ENCODE measurements at regions not wholly inside any gene's neighbourhood (a gene's known extent, or its start where the extent isn't known, plus 50 kb on each side); places are given as distances from the start of the nearest gene placed in this dataset.

GRCh38 chr22:46026899-46027210, 49.9 kb upstream of the WNT7B start:
- Mint-ChIP-seq H3K9me3 (ENCODE audit: insufficient read depth) (no peaks in the 10 kb centered on the region), H3K4me3 (no peak overlapping the region), H3K36me3 (ENCODE audit: low read depth) (no peaks in the 10 kb centered on the region), H3K27me3 (ENCODE audit: low read depth) (peaks cover 36% of the 10 kb centered on the region), H3K4me1 (ENCODE audit: low read depth) (peaks cover 16% of the 10 kb centered on the region), H3K27ac (no peak overlapping the region)
- DNase-seq (no peak), ATAC-seq (no peak)
- ChIA-PET CTCF (interaction anchor here (1.2 to 2.2 kb wide), 2 partner anchors 21 to 88 kb away, joined by 4 to 14 read pairs; no protein-coding TSS in a partner anchor), POLR2A (no interaction called here)

DNA sequence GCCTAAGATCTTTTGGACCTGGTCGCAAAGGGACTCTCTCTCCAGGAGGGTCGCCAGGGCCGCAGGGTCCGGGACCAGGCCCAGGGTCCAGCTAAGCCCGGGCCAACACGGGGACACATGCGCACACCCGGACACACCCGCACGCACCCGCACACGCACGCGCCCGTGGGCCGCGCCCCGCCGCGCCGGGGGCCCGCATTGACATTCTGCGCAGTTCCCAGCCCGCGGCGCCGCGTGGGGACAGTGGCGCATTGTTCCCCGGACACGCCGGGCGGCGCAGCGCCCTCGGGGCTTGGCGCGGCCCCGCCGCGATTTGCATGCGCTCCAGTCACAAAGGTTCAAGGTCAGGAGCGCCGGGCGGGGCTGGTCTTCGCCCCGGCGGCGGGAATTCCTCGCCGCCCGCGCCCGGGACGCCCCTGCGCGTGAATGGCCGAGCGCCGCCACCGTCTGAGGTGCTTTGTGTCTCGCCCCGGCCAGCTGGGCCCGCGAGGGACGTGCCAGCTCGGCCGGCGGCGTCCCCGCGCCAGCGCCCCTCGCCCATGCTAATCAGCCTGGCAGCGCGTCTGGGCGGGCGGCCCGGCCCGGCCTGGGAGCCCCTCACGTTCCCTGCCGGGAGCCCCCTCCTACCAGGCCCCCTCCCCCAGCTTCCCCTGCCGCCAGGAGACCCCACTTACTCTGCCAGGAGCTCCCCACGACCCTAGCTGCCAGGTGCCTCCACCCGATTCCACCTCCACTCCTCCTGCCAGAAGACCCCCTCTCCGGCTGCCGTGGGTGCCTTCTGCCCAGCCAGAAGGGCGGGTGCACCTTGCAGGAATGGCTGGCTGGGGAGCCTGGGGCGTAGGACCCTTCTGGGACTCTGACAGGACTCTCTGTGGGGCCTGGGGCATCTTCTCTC, 50.5 kb upstream of the WNT7B start:
- Mint-ChIP-seq H3K27me3 (ENCODE audit: low read depth) (peaks cover 36% of the 10 kb centered on the region), H3K4me3 (no peak overlapping the region), H3K27ac (no peak overlapping the region), H3K9me3 (ENCODE audit: insufficient read depth) (no peaks in the 10 kb centered on the region), H3K4me1 (ENCODE audit: low read depth) (peaks cover 16% of the 10 kb centered on the region), H3K36me3 (ENCODE audit: low read depth) (no peaks in the 10 kb centered on the region)
- POLR2A ChIA-PET = no interaction called here
- DNase-seq (no peak), ATAC-seq (no peak)
- CTCF ChIA-PET = interaction anchor here (1.0 to 2.2 kb wide), 4 partner anchors 12 to 88 kb away, joined by 3 to 14 read pairs (median 4); no protein-coding TSS in a partner anchor

GRCh38 chr22:46028106-46028991, 51.4 kb upstream of the WNT7B start:
- Mint-ChIP-seq H3K27me3 (ENCODE audit: low read depth) (peaks cover 34% of the 10 kb centered on the region), H3K27ac (no peak overlapping the region), H3K36me3 (ENCODE audit: low read depth) (no peaks in the 10 kb centered on the region), H3K4me3 (no peak overlapping the region), H3K9me3 (ENCODE audit: insufficient read depth) (no peaks in the 10 kb centered on the region), H3K4me1 (ENCODE audit: low read depth) (peaks cover 16% of the 10 kb centered on the region)
- CTCF ChIA-PET = interaction anchor here (1.0 to 1.2 kb wide), 4 partner anchors 10 to 22 kb away, joined by 3 to 4 read pairs (median 4); no protein-coding TSS in a partner anchor
- POLR2A ChIA-PET = no interaction called here
- ATAC-seq = no peak
- DNase-seq = no peak

GRCh38 chr22:46029036-46029435, 52.1 kb upstream of the WNT7B start:
- Mint-ChIP-seq H3K4me1 (ENCODE audit: low read depth) (peaks cover 16% of the 10 kb centered on the region), H3K4me3 (no peak overlapping the region), H3K9me3 (ENCODE audit: insufficient read depth) (no peaks in the 10 kb centered on the region), H3K27ac (no peak overlapping the region), H3K27me3 (ENCODE audit: low read depth) (peaks cover 34% of the 10 kb centered on the region), H3K36me3 (ENCODE audit: low read depth) (no peaks in the 10 kb centered on the region)
- ChIA-PET POLR2A (no interaction called here), CTCF (interaction anchor here (1.0 to 2.7 kb wide), 3 partner anchors 10 to 23 kb away, joined by 3 to 17 read pairs (median 4); no protein-coding TSS in a partner anchor)
- DNase-seq (no peak), ATAC-seq (no peak)

DNA sequence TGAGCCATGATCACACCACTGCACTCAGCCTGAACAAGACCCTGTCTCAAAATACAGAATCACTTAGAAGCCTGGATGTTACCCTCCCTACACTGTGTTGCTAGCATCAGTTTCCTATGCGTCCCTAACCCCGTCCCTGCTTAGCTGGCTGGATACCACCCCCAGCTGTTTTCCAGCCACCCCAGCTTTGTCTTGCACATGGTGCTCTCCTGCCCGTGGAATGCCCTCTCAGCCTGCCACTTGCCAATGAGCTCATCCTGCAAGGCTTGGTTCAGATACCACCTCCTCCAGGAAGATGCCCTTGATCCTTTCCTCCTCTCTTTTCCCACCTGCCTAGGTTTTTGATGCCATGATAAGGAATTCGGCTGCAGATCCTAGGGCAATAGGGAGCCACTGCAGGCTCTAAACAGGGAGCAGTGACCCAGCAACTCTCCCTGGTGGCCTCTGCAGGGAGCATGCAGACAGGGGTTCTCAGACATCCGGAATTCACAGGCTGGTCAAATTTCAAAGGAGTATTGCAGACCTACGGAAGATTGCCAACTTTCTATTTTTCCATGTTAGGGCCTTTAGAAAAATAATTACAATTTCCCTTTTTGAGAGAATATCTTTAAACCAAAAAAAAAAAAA, 52.7 kb upstream of the WNT7B start:
- POLR2A ChIA-PET = no interaction called here
- H3K27me3 Mint-ChIP-seq (ENCODE audit: low read depth) = peaks cover 30% of the 10 kb centered on the region
- no peak overlapping the region for H3K4me3 Mint-ChIP-seq
- H3K36me3 Mint-ChIP-seq (ENCODE audit: low read depth) = no peaks in the 10 kb centered on the region
- peaks cover 16% of the 10 kb centered on the region for H3K4me1 Mint-ChIP-seq (ENCODE audit: low read depth)
- DNase-seq (no peak), ATAC-seq (no peak)
- no peaks in the 10 kb centered on the region for H3K9me3 Mint-ChIP-seq (ENCODE audit: insufficient read depth)
- CTCF ChIA-PET = interaction anchor here (1.1 to 2.7 kb wide), 2 partner anchors 13 to 24 kb away, joined by 3 to 17 read pairs; no protein-coding TSS in a partner anchor
- no peak overlapping the region for H3K27ac Mint-ChIP-seq

- Mint-ChIP-seq H3K4me3 (no peak overlapping the region), H3K36me3 (ENCODE audit: low read depth) (no peaks in the 10 kb centered on the region), H3K27ac (no peak overlapping the region), H3K9me3 (ENCODE audit: insufficient read depth) (no peaks in the 10 kb centered on the region), H3K4me1 (ENCODE audit: low read depth) (peaks cover 22% of the 10 kb centered on the region), H3K27me3 (ENCODE audit: low read depth) (peaks cover 26% of the 10 kb centered on the region)
- ChIA-PET POLR2A (no interaction called here), CTCF (interaction anchor here (2.7 kb wide), 1 partner anchor 24 kb away, joined by 17 read pairs; no protein-coding TSS in a partner anchor)
- DNase-seq (no peak), ATAC-seq (no peak)
Observed at GRCh38 chr22:46030231-46030880, 53.4 kb upstream of the WNT7B start.

DNA sequence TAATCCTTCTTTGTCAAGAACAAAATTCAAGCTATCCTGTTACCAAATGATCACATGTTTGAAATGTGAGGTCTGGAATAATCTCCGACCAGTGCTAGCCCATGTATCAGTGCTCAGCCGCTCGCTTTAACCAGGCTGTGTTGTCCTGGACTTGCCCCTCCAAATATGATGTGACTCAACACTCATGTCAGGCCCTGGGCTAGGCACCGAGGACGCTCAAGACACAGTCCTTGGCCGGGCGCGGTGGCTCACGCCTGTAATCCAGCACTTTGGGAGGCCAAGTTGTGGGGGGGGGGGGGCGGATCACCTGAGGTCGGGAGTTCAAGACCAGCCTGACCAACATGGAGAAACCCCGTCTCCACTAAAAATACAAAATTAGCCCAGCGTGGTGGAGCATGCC, 54.1 kb upstream of the WNT7B start:
- Mint-ChIP-seq H3K27ac (no peak overlapping the region), H3K4me3 (no peak overlapping the region), H3K4me1 (ENCODE audit: low read depth) (peaks cover 23% of the 10 kb centered on the region), H3K27me3 (ENCODE audit: low read depth) (peaks cover 19% of the 10 kb centered on the region), H3K9me3 (ENCODE audit: insufficient read depth) (no peaks in the 10 kb centered on the region), H3K36me3 (ENCODE audit: low read depth) (no peaks in the 10 kb centered on the region)
- CTCF ChIA-PET = interaction anchor here (2.7 kb wide), 1 partner anchor 25 kb away, joined by 17 read pairs; no protein-coding TSS in a partner anchor
- ATAC-seq = no peak
- DNase-seq = no peak
- POLR2A ChIA-PET = no interaction called here

DNA sequence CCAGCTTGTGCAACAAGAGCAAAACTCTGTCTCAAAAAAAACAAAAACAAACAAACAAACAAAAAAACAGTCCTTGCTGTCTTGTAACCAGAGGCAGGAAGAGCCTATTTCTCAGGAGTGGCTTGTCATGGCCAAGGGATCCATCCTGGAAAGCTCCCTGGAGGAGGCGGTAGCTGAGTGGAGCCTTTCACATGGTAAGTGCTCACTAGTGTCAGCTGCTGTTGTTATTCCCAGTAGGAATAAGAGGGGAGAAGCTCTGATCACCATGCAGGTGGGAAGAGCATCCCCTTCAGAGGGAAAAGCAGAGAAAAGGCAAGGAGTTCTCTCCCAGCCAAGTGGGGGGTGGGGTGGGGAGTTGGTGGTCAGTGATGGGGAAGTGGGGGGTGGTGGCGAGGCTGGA, 54.6 kb upstream of the WNT7B start:
- Mint-ChIP-seq H3K36me3 (ENCODE audit: low read depth) (no peaks in the 10 kb centered on the region), H3K4me3 (no peak overlapping the region), H3K9me3 (ENCODE audit: insufficient read depth) (no peaks in the 10 kb centered on the region), H3K4me1 (ENCODE audit: low read depth) (peaks cover 24% of the 10 kb centered on the region), H3K27ac (no peak overlapping the region), H3K27me3 (ENCODE audit: low read depth) (peaks cover 14% of the 10 kb centered on the region)
- no peak for ATAC-seq
- POLR2A ChIA-PET = interaction anchor here (0.6 kb wide), 1 partner anchor 253 kb away, joined by 3 read pairs; no protein-coding TSS in a partner anchor
- CTCF ChIA-PET = interaction anchor here (2.7 kb wide), 1 partner anchor 25 kb away, joined by 17 read pairs; no protein-coding TSS in a partner anchor
- DNase-seq = no peak

GRCh38 chr22:46031965-46032851, 55.2 kb upstream of the WNT7B start:
- H3K36me3 Mint-ChIP-seq (ENCODE audit: low read depth) = no peaks in the 10 kb centered on the region
- no peak overlapping the region for H3K4me3 Mint-ChIP-seq
- ChIA-PET CTCF (interaction anchor here (6.3 kb wide), 1 partner anchor 25 kb away, joined by 129 read pairs; no protein-coding TSS in a partner anchor), POLR2A (interaction anchor here (0.6 kb wide), 1 partner anchor 252 kb away, joined by 3 read pairs; no protein-coding TSS in a partner anchor)
- no peak overlapping the region for H3K27ac Mint-ChIP-seq
- peaks cover 9% of the 10 kb centered on the region for H3K27me3 Mint-ChIP-seq (ENCODE audit: low read depth)
- H3K4me1 Mint-ChIP-seq (ENCODE audit: low read depth) = peaks cover 27% of the 10 kb centered on the region
- H3K9me3 Mint-ChIP-seq (ENCODE audit: insufficient read depth) = no peaks in the 10 kb centered on the region
- ATAC-seq (no peak), DNase-seq (no peak)
